Activated naive CD8-positive, alpha-beta T cell treated with anti-CD3 and anti-CD28 coated beads for 36 hours (primary cell): ENCODE measurements at regions not wholly inside any gene's neighbourhood (a gene's known extent, or its start where the extent isn't known, plus 50 kb on each side); places are given as distances from the start of the nearest gene placed in this dataset.

Experiments
- DNase-seq: peaks from one replicate; pipeline ENCODE4 v3.0.0; 2021
- H3K27ac Mint-ChIP-seq: one replicate; pipeline ENCODE4 v1.8.0; 2022; ENCODE audit warnings: mild to moderate bottlenecking, moderate library complexity, mixed read lengths
- H3K27me3 Mint-ChIP-seq: one replicate; pipeline ENCODE4 v1.8.0; 2022; ENCODE audit warnings: mild to moderate bottlenecking, mixed read lengths
- H3K36me3 Mint-ChIP-seq: one replicate; pipeline ENCODE4 v1.8.0; 2021; ENCODE audit warnings: mild to moderate bottlenecking, mixed read lengths
- H3K4me1 Mint-ChIP-seq: one replicate; pipeline ENCODE4 v1.8.0; 2021; ENCODE audit warnings: mixed read lengths
- H3K4me3 Mint-ChIP-seq: one replicate; pipeline ENCODE4 v1.8.0; 2022; ENCODE audit warnings: mild to moderate bottlenecking, moderate library complexity, mixed read lengths
- H3K9me3 Mint-ChIP-seq: one replicate; pipeline ENCODE4 v1.8.0; 2022; ENCODE audit warnings: mixed read lengths

GRCh38 chr20:52552181-52552872, 360.7 kb upstream of the ZFP64 start:
- no peak overlapping the region for H3K4me3 Mint-ChIP-seq
- H3K27me3 Mint-ChIP-seq, result no peaks in the 10 kb centered on the region
- peaks cover 3% of the 10 kb centered on the region for H3K36me3 Mint-ChIP-seq
- peaks cover 20% of the 10 kb centered on the region for H3K9me3 Mint-ChIP-seq
- H3K4me1 Mint-ChIP-seq, result no peaks in the 10 kb centered on the region
- no peak overlapping the region for H3K27ac Mint-ChIP-seq
- no peak for DNase-seq

GRCh38 chr20:52542131-52542530, 350.6 kb upstream of the ZFP64 start:
- Mint-ChIP-seq H3K36me3 (no peaks in the 10 kb centered on the region), H3K9me3 (peaks cover 9% of the 10 kb centered on the region), H3K4me1 (no peaks in the 10 kb centered on the region), H3K4me3 (no peak overlapping the region), H3K27me3 (peaks cover 3% of the 10 kb centered on the region), H3K27ac (no peak overlapping the region)
- no peak for DNase-seq

GRCh38 chr20:52540509-52540908, 348.9 kb upstream of the ZFP64 start:
- no peak overlapping the region for H3K4me3 Mint-ChIP-seq
- H3K9me3 Mint-ChIP-seq, result peaks cover 7% of the 10 kb centered on the region
- no peaks in the 10 kb centered on the region for H3K4me1 Mint-ChIP-seq
- H3K27me3 Mint-ChIP-seq, result peaks cover 3% of the 10 kb centered on the region
- H3K27ac Mint-ChIP-seq, result no peak overlapping the region
- DNase-seq, result no peak
- no peaks in the 10 kb centered on the region for H3K36me3 Mint-ChIP-seq

DNA sequence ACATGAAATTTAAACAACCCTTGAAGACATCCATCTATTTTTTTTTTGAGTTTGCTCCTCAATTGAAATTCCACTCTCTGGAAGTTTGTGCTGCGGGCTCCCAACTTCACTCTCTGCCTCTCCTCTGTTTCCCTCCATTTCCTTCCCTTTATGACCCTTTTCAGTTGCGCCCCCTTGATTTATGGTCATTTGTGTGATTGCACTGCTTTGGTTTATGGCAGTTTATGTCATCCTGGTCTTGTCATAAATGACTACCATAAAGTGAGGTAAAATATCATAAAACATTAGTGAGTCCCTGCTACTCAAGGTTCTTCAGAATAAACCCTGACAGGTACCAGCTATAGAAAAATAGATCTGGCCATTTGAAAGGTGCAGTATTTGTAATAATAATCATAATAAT, 348.3 kb upstream of the ZFP64 start:
- Mint-ChIP-seq H3K4me1 (no peaks in the 10 kb centered on the region), H3K27me3 (peaks cover 3% of the 10 kb centered on the region), H3K4me3 (no peak overlapping the region), H3K27ac (no peak overlapping the region), H3K36me3 (no peaks in the 10 kb centered on the region), H3K9me3 (peaks cover 3% of the 10 kb centered on the region)
- DNase-seq, result no peak

DNA sequence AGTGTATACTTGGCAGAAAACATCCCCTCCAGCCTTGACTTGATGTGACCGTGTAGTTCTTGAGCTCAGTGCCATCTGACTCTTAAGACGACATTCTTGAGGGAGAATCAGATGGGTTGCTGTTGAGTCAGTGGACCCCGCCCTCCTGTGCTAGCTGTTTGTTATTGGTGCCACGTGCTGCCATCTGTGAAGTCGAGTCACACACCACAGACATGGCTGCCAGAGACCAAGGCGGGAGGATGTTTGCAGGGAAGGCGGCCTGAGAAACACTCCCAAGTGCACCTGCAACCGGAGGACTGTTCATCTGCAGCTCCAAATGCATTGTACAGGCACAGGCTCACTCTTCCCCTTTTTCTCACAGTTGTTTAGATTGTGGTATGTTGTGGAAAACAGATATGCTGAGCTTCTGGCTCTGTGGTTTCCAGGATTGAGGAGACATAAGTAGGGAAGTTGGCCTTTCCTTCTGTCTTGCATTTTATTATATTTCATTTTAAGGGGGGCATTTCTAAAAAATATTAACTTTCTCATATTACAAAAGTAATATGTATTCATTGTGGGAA, 345.3 kb upstream of the ZFP64 start:
- Mint-ChIP-seq H3K9me3 (no peaks in the 10 kb centered on the region), H3K36me3 (no peaks in the 10 kb centered on the region), H3K27ac (no peak overlapping the region), H3K4me3 (no peak overlapping the region), H3K27me3 (peaks cover 3% of the 10 kb centered on the region), H3K4me1 (no peaks in the 10 kb centered on the region)
- no peak for DNase-seq

DNA sequence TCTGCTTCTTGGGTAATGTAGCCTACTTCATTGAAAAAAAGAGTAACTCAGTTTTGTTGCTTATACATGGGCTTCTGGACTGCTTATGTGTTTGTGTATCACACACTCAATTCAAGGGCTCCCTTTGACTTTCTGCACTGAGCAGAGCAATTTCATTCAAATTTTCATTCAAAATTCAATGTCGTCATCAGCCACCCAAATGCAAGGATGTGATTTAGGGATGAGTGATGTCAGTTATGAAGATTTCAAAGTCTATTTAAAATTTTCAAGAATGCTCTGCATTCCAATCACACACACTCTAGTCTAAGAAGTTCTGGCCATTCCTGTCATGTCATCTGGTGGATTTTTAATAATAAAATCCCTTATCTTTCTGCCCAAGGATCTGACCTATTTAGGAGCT, 344.5 kb upstream of the ZFP64 start:
- Mint-ChIP-seq H3K36me3 (no peaks in the 10 kb centered on the region), H3K9me3 (no peaks in the 10 kb centered on the region), H3K4me3 (no peak overlapping the region), H3K4me1 (no peaks in the 10 kb centered on the region), H3K27ac (no peak overlapping the region), H3K27me3 (peaks cover 7% of the 10 kb centered on the region)
- no peak for DNase-seq

DNA sequence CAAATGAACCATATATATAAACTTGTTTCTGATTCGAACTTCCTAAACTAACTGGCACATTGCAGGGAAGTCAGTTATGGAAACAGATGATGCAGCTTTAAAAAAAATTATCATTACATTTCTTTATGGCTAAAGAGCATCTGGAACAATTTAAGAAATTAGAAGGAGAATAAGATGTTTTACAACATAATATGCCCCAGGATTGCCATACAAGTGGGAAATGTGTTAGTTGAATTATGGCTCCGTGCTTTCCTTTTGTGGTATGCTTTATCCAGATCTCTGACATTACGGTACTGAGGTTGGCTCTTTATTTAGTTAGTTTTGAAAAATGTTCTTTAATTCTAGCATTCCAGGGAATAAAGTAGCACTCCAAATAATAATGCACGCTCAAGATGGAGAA, 343.0 kb upstream of the ZFP64 start:
- H3K9me3 Mint-ChIP-seq, result no peaks in the 10 kb centered on the region
- no peak overlapping the region for H3K27ac Mint-ChIP-seq
- DNase-seq, result no peak
- peaks cover 8% of the 10 kb centered on the region for H3K27me3 Mint-ChIP-seq
- no peaks in the 10 kb centered on the region for H3K4me1 Mint-ChIP-seq
- no peak overlapping the region for H3K4me3 Mint-ChIP-seq
- no peaks in the 10 kb centered on the region for H3K36me3 Mint-ChIP-seq

DNA sequence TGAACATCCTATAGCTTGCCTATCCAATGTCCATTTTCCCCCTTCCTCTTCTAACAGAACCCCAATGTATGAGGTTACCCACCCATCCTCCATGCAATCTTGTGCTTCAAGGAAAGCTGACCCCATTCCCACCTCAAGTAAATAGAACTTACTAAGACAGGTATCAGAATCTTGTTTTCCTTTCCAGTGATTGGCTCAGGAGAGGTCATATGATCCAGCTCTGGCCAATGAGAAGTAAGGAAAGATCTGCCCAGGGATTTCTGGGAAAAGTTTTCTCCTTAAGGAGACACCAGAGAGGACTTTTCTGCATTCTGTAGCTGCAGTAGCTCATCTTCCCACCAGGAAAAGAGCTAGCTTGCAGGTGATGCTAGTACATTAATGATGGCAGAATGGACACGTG, 341.8 kb upstream of the ZFP64 start:
- Mint-ChIP-seq H3K36me3 (no peaks in the 10 kb centered on the region), H3K27me3 (peaks cover 8% of the 10 kb centered on the region), H3K9me3 (no peaks in the 10 kb centered on the region), H3K27ac (no peak overlapping the region), H3K4me1 (no peaks in the 10 kb centered on the region), H3K4me3 (no peak overlapping the region)
- DNase-seq, result no peak

DNA sequence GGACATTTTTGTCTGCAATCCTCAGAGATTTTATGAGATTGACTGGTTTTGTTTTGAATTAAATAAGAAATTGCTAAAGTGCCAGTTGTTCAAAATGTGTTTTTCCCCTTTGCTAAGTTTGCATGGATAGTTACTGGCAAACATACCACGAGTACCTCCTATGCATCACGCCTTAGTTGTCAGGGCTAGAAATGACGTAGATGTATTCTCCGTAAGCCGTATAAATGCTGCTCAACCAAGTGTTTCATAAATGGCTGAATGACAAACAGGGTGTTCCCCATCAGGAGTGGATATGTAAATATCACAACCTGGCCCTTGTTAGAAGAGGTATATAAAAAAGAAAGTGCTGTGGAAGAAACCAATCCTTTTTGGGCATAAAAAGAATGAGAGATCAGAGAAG, 341.1 kb upstream of the ZFP64 start:
- no peak for DNase-seq
- Mint-ChIP-seq H3K9me3 (no peaks in the 10 kb centered on the region), H3K27me3 (peaks cover 8% of the 10 kb centered on the region), H3K27ac (no peak overlapping the region), H3K4me1 (no peaks in the 10 kb centered on the region), H3K36me3 (no peaks in the 10 kb centered on the region), H3K4me3 (no peak overlapping the region)

GRCh38 chr20:52530571-52530970, 339.0 kb upstream of the ZFP64 start:
- no peaks in the 10 kb centered on the region for H3K4me1 Mint-ChIP-seq
- no peak overlapping the region for H3K4me3 Mint-ChIP-seq
- no peaks in the 10 kb centered on the region for H3K9me3 Mint-ChIP-seq
- H3K27me3 Mint-ChIP-seq, result peaks cover 8% of the 10 kb centered on the region
- no peak overlapping the region for H3K27ac Mint-ChIP-seq
- H3K36me3 Mint-ChIP-seq, result no peaks in the 10 kb centered on the region
- DNase-seq, result no peak

DNA sequence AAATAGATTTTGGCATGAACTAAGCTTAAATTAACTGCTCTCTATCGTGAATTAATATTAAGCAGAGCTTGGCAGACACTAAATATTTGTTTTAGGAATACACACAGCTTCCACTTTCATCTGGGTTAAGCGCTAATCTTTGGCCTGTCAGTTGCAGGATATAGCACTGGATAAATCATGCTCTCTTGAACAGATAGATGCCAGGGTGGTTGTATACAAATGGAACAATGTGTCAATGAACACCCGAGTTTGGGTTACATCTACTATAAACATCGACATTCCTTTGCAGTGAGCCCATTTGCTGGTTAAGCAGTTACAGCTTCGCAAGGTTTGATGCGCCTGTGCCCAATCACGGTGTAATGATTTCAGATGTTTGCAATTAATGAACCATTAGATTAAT, 338.2 kb upstream of the ZFP64 start:
- no peak for DNase-seq
- H3K4me1 Mint-ChIP-seq, result no peaks in the 10 kb centered on the region
- H3K27me3 Mint-ChIP-seq, result peaks cover 8% of the 10 kb centered on the region
- H3K4me3 Mint-ChIP-seq, result no peak overlapping the region
- no peaks in the 10 kb centered on the region for H3K9me3 Mint-ChIP-seq
- no peak overlapping the region for H3K27ac Mint-ChIP-seq
- no peaks in the 10 kb centered on the region for H3K36me3 Mint-ChIP-seq

GRCh38 chr20:52524861-52525260, 333.3 kb upstream of the ZFP64 start:
- Mint-ChIP-seq H3K27ac (no peak overlapping the region), H3K9me3 (peaks cover 6% of the 10 kb centered on the region), H3K36me3 (peaks cover 8% of the 10 kb centered on the region), H3K27me3 (peaks cover 1% of the 10 kb centered on the region), H3K4me1 (no peaks in the 10 kb centered on the region), H3K4me3 (no peak overlapping the region)
- DNase-seq, result no peak

DNA sequence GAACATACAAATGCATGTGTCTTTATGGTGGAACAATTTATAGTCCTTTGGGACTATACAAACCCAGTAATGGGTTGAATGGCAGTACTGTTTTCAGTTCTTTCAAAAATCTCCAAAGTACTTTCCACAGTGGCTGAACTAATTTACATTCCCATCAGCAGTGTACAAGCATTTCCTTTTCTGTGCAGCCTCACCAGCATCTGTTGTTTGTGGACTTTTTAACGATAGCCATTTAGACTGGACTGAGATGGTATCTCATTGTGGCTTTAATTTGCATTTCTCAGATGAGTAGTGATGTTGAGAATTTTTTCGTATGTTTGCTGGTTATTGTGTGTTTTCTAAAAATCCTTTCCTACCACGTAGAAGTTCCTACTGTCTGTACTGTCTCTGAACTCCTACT, 327.2 kb upstream of the ZFP64 start:
- peaks cover 10% of the 10 kb centered on the region for H3K9me3 Mint-ChIP-seq
- H3K4me3 Mint-ChIP-seq, result no peak overlapping the region
- no peak overlapping the region for H3K27ac Mint-ChIP-seq
- no peaks in the 10 kb centered on the region for H3K4me1 Mint-ChIP-seq
- DNase-seq, result no peak
- H3K27me3 Mint-ChIP-seq, result no peaks in the 10 kb centered on the region
- peaks cover 8% of the 10 kb centered on the region for H3K36me3 Mint-ChIP-seq

- Mint-ChIP-seq H3K36me3 (peaks cover 5% of the 10 kb centered on the region), H3K4me3 (no peak overlapping the region), H3K27ac (no peak overlapping the region), H3K4me1 (no peaks in the 10 kb centered on the region), H3K27me3 (no peaks in the 10 kb centered on the region), H3K9me3 (peaks cover 6% of the 10 kb centered on the region)
- no peak for DNase-seq
Measured at GRCh38 chr20:52515877-52516276, 324.3 kb upstream of the ZFP64 start.

- H3K9me3 Mint-ChIP-seq, result peaks cover 4% of the 10 kb centered on the region
- H3K4me3 Mint-ChIP-seq, result no peak overlapping the region
- no peak for DNase-seq
- H3K27me3 Mint-ChIP-seq, result peaks cover 24% of the 10 kb centered on the region
- H3K36me3 Mint-ChIP-seq, result no peaks in the 10 kb centered on the region
- H3K4me1 Mint-ChIP-seq, result no peaks in the 10 kb centered on the region
- H3K27ac Mint-ChIP-seq, result no peak overlapping the region
Measured at GRCh38 chr20:52500157-52500556, 308.6 kb upstream of the ZFP64 start.

DNA sequence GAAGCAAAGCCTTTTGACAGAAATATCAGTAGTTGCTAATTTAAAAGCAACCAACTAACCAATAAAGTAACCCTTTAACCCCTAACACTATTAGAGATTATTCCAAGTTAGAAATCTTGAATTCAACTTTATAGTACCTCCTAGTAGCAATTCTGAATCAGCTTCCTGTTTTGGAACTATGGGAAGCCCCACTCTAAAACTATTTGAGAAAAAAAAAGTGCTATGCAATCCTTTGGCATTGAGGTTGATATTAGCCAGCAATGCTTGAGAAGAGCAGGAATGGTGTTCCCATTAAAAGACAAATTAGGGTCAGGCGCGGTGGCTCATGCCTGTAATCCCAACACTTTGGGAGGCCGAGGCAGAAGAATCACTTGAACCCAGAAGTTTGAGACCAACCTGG, 306.2 kb upstream of the ZFP64 start:
- H3K4me1 Mint-ChIP-seq, result peaks cover 18% of the 10 kb centered on the region
- H3K27me3 Mint-ChIP-seq, result peaks cover 35% of the 10 kb centered on the region
- no peaks in the 10 kb centered on the region for H3K9me3 Mint-ChIP-seq
- no peak for DNase-seq
- H3K36me3 Mint-ChIP-seq, result no peaks in the 10 kb centered on the region
- H3K27ac Mint-ChIP-seq, result no peak overlapping the region
- H3K4me3 Mint-ChIP-seq, result no peak overlapping the region
